Endothelial cell (in vitro differentiated cells): ENCODE measurements at regions not wholly inside any gene's neighbourhood (a gene's known extent, or its start where the extent isn't known, plus 50 kb on each side); places are given as distances from the start of the nearest gene placed in this dataset.

Experiments used
- DNase-seq: peaks from one replicate; pipeline ENCODE4 v3.0.0; 2021; ENCODE audit warnings: low spot score
- H3K27ac Mint-ChIP-seq: one replicate; pipeline ENCODE4 v1.8.0; 2021; ENCODE audit warnings: mixed read lengths, inconsistent platforms; ENCODE audit not compliant: unreplicated experiment
- H3K27me3 Mint-ChIP-seq: one replicate; pipeline ENCODE4 v1.8.0; 2021; ENCODE audit warnings: mild to moderate bottlenecking, moderate library complexity, mixed read lengths, inconsistent platforms; ENCODE audit not compliant: unreplicated experiment
- H3K36me3 Mint-ChIP-seq: one replicate; pipeline ENCODE4 v1.8.0; 2021; ENCODE audit warnings: mild to moderate bottlenecking, low read depth, mixed read lengths, inconsistent platforms; ENCODE audit not compliant: unreplicated experiment
- H3K4me1 Mint-ChIP-seq: one replicate; pipeline ENCODE4 v1.8.0; 2021; ENCODE audit warnings: mild to moderate bottlenecking, mixed read lengths, inconsistent platforms; ENCODE audit not compliant: unreplicated experiment
- H3K4me3 Mint-ChIP-seq: one replicate; pipeline ENCODE4 v1.8.0; 2021; ENCODE audit warnings: mild to moderate bottlenecking, mixed read lengths, inconsistent platforms; ENCODE audit not compliant: unreplicated experiment
- H3K9me3 Mint-ChIP-seq: one replicate; pipeline ENCODE4 v1.8.0; 2021; ENCODE audit warnings: mixed read lengths, inconsistent platforms; ENCODE audit not compliant: unreplicated experiment
- TF ChIP-seq, protein P1 (sequence below): fragments of 200-600 bp; sonication (generic); IDR thresholded peaks from one replicate; pipeline ENCODE4 v1.5.0; 2021; ENCODE audit warnings: antibody characterized with exemption; ENCODE audit not compliant: unreplicated experiment

DNA sequence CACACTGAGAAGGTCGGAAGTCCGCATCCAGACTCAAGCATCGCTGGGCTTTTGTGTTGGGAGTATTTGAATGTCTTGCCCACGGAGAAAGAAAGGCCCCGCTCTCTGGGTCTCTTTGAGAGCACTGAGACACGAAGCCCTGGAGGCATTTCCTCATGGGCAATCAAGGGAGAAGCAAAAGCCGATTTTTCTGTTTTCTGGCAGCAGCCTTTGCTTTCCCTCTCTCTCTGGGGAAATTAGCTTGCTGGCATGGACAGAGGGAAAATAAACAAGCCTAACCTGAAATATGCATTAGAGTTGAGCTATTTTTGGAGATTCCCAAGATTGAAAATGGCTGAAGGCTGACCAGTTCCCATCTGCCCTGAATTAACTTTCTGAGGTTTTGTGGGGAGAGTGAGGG lies 238.7 kb downstream of the HAPSTR1 start:
- TF ChIP-seq, protein P1, sequence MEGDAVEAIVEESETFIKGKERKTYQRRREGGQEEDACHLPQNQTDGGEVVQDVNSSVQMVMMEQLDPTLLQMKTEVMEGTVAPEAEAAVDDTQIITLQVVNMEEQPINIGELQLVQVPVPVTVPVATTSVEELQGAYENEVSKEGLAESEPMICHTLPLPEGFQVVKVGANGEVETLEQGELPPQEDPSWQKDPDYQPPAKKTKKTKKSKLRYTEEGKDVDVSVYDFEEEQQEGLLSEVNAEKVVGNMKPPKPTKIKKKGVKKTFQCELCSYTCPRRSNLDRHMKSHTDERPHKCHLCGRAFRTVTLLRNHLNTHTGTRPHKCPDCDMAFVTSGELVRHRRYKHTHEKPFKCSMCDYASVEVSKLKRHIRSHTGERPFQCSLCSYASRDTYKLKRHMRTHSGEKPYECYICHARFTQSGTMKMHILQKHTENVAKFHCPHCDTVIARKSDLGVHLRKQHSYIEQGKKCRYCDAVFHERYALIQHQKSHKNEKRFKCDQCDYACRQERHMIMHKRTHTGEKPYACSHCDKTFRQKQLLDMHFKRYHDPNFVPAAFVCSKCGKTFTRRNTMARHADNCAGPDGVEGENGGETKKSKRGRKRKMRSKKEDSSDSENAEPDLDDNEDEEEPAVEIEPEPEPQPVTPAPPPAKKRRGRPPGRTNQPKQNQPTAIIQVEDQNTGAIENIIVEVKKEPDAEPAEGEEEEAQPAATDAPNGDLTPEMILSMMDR, result no peak
- Mint-ChIP-seq H3K4me1 (peaks cover 2% of the 10 kb centered on the region), H3K4me3 (no peak overlapping the region), H3K27ac (no peak overlapping the region), H3K36me3 (no peaks in the 10 kb centered on the region), H3K9me3 (peaks cover 4% of the 10 kb centered on the region), H3K27me3 (no peaks in the 10 kb centered on the region)
- DNase-seq, result no peak

DNA sequence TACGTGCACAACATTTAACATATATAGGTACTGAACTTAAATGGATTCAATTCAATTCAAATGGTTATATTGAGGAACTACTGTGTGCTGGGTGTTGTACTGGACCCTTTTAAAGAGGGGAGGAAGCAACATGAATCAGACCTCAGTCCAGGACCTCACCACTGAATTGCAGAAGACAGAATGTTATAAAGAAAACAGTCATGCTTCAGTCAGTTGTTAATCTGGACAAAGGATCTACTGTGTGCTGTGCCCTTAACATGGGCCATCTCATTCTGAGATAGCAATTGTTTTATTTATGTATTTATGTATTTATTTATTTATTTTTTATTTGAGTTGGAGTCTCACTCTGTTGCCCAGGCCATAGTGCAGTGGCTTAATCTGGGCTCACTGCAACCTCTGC lies 240.1 kb downstream of the HAPSTR1 start:
- no peaks in the 10 kb centered on the region for H3K36me3 Mint-ChIP-seq
- no peak overlapping the region for H3K4me3 Mint-ChIP-seq
- no peaks in the 10 kb centered on the region for H3K27me3 Mint-ChIP-seq
- H3K27ac Mint-ChIP-seq, result no peak overlapping the region
- peaks cover 4% of the 10 kb centered on the region for H3K9me3 Mint-ChIP-seq
- TF ChIP-seq, protein P1, result no peak
- DNase-seq, result no peak
- peaks cover 2% of the 10 kb centered on the region for H3K4me1 Mint-ChIP-seq

DNA sequence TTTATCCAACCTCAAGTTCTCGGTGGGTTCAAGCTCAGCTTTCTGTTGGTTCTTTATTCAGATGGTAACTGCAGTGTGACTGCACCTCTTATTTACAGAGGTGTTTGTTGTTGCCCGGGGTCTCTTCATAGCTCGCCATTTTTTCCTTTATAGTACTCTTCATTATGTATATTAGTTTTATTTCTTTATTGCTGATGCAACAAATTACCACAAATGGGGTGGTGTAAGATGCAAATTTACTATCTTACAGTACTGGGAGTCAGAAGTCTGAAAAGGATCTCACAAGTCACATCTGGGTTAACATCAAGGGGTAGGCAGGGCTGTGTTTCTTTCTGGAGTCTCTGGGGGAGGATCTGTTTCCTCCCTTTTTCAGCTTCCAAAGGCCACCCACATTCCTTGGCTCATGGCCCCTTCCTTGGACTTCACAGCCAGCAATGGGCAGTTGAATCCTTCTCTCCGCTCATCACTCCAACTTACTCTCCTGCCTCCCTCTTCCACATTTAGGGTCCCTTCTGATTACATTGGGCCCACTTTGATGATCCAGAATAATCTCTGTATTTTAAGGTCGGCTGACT lies 241.2 kb downstream of the HAPSTR1 start:
- Mint-ChIP-seq H3K27me3 (no peaks in the 10 kb centered on the region), H3K4me3 (no peak overlapping the region), H3K4me1 (peaks cover 2% of the 10 kb centered on the region), H3K9me3 (peaks cover 4% of the 10 kb centered on the region), H3K27ac (no peak overlapping the region), H3K36me3 (no peaks in the 10 kb centered on the region)
- DNase-seq, result no peak
- TF ChIP-seq, protein P1, result no peak

DNA sequence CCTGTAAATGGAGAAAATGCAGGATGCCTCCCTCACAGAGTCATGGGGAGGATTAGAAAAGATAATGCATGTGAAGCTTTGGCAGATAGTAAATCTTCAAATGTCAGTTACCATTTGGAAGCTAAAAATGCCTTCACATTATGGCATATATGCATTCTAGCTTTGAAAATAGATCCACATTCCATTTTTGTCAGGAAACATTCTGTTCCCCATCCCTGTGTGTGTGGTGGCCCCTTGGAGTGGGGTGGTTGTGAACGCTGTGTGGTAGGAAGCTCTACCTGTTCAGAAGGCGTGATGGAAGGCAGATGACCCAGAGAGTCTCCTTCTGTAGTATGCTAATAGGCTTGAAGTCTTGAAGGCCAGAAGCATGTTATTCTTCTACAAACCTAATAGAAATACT lies 242.0 kb downstream of the HAPSTR1 start:
- H3K36me3 Mint-ChIP-seq, result no peaks in the 10 kb centered on the region
- no peak for DNase-seq
- H3K27me3 Mint-ChIP-seq, result no peaks in the 10 kb centered on the region
- peaks cover 2% of the 10 kb centered on the region for H3K4me1 Mint-ChIP-seq
- no peak overlapping the region for H3K27ac Mint-ChIP-seq
- TF ChIP-seq, protein P1, result no peak
- peaks cover 4% of the 10 kb centered on the region for H3K9me3 Mint-ChIP-seq
- H3K4me3 Mint-ChIP-seq, result no peak overlapping the region

- Mint-ChIP-seq H3K4me1 (peaks cover 2% of the 10 kb centered on the region), H3K36me3 (no peaks in the 10 kb centered on the region), H3K4me3 (no peak overlapping the region), H3K27ac (no peak overlapping the region), H3K9me3 (peaks cover 4% of the 10 kb centered on the region), H3K27me3 (no peaks in the 10 kb centered on the region)
- TF ChIP-seq, protein P1, result no peak
- DNase-seq, result no peak
Measured at GRCh38 chr16:9334103-9334502, 242.7 kb downstream of the HAPSTR1 start.
